Pancreas (tissue), 10 donors: ENCODE measurements at regions not wholly inside any gene's neighbourhood (a gene's known extent, or its start where the extent isn't known, plus 50 kb on each side); places are given as distances from the start of the nearest gene placed in this dataset.

Source experiments
- ATAC-seq, 4 donors: fragments of 200-7000 bp; cut with Tn5 transposase; one replicate each; pipeline versions ENCODE4 v1.8.0 to v1.9.1; 2020; ENCODE audit warnings: mild to moderate bottlenecking in 4 of 4, moderate library complexity in 4 of 4
- DNase-seq, 6 donors: peaks; one replicate each; pipeline ENCODE4 v3.0.0-alpha.2; 2020
- FAIRE-seq: peaks from 2 replicates; lab custom pipeline; 2012; peaks lifted over from hg19 to GRCh38; lab: Jason Lieb, UNC
- H3K27ac ChIP-seq, 4 donors: fragments of 200-600 bp; sonication (generic); 1 replicate in 3 of 4; 2 replicates in 1 of 4; pipeline versions ENCODE4 v1.5.0 to v1.8.0; 2020
- H3K27me3 ChIP-seq, 4 donors: fragments of 200-600 bp; one replicate each; pipeline ENCODE4 v1.8.0; 2021
- H3K36me3 ChIP-seq, 3 donors: fragments of 200-600 bp; sonication (generic) in 1 of 3; one replicate each; pipeline versions ENCODE4 v1.5.0 to v1.8.0; 2020 to 2021
- H3K4me1 ChIP-seq, 3 donors: fragments of 200-600 bp; one replicate each; pipeline ENCODE4 v1.8.0; 2021
- H3K4me3 ChIP-seq, 4 donors: fragments of 200-600 bp; sonication (generic) in 2 of 4; one replicate each; pipeline versions ENCODE4 v1.5.0 to v1.8.0; 2020 to 2021
- H3K9me3 ChIP-seq, 4 donors: fragments of 200-600 bp; one replicate each; pipeline ENCODE4 v1.8.0; 2021
- CTCF ChIP-seq, 4 donors: fragments of 200-600 bp; sonication (generic) in 3 of 4; IDR thresholded peaks; one replicate each; pipeline versions ENCODE4 v1.5.0 to v1.8.0; 2021; ENCODE audit warnings: antibody characterized with exemption in 4 of 4
- WGBS, 2 donors: extraction: QIAGEN DNeasy Blood & Tissue Kit; methylation state at CpG; one replicate each; pipeline ENCODE4 v1.1.7; 2013; 5-methylcytosine and 5-hydroxymethylcytosine counted together
- intact Hi-C, 3 donors: fragments of 100-400 bp; cut with DNase I; formaldehyde crosslinking; loops; one replicate each; pipeline versions ENCODE4 v1.11.1 to v1.14.2; 2022
- donor health status: healthy with polysubstance abuse.
- donor health status: DM: no; HTN: no; CAD: no; lungs with moderate emphysema.
- donor health status: DM: no; HTN: no; CAD: no.
- donor health status: control.
- donor health status: control.
- donor health status: Bipolar disorder and iron deficiency.
- donor health status: DM: yes; HTN: yes; CAD: no.
- donor health status: DM: no; HTN: no; CAD: no.
- donor health status: DM: no; HTN: no; CAD: no.
- donor health status: DM: yes; HTN: yes; CAD: no.

- Histone ChIP-seq H3K36me3 (no peaks in the 10 kb centered on the region), H3K4me1 (no peaks in the 10 kb centered on the region), H3K27me3 (no peaks in the 10 kb centered on the region), H3K4me3 (no peak overlapping the region), H3K9me3 (no peaks in the 10 kb centered on the region), H3K27ac (no peak overlapping the region)
- ATAC-seq (no peak), FAIRE-seq (no peak), DNase-seq (no peak)
- intact Hi-C loops: no loop called here
- 71 to 73% methylated on average over 6 of the region's 6 CpGs for WGBS, 2 donors
- TF ChIP-seq CTCF (IDR thresholded peaks at IDR 0.05): no peak
Observed at GRCh38 chr13:31081316-31081715, 80.4 kb downstream of the HSPH1 start.

GRCh38 chr13:31074756-31075155 is 86.9 kb downstream of the HSPH1 start:
- DNase-seq: no peak
- H3K9me3 ChIP-seq: no peaks in the 10 kb centered on the region
- FAIRE-seq: no peak
- H3K4me1 ChIP-seq: no peaks in the 10 kb centered on the region
- H3K27me3 ChIP-seq: no peaks in the 10 kb centered on the region
- ATAC-seq: no peak
- no peak overlapping the region for H3K27ac ChIP-seq
- H3K4me3 ChIP-seq: no peak overlapping the region
- intact Hi-C loops: no loop called here
- H3K36me3 ChIP-seq: no peaks in the 10 kb centered on the region
- no peak for TF ChIP-seq CTCF (IDR thresholded peaks at IDR 0.05)

GRCh38 chr13:31073859-31074718 is 87.6 kb downstream of the HSPH1 start:
- no peak overlapping the region for H3K27ac ChIP-seq
- no peaks in the 10 kb centered on the region for H3K27me3 ChIP-seq
- no peak overlapping the region for H3K4me3 ChIP-seq
- TF ChIP-seq CTCF (IDR thresholded peaks at IDR 0.05): no peak
- WGBS, 2 donors: 50 to 53% methylated on average over 5 of the region's 5 CpGs
- ATAC-seq (no peak), FAIRE-seq (no peak), DNase-seq (no peak)
- H3K4me1 ChIP-seq: no peaks in the 10 kb centered on the region
- intact Hi-C loops: no loop called here
- no peaks in the 10 kb centered on the region for H3K9me3 ChIP-seq
- no peaks in the 10 kb centered on the region for H3K36me3 ChIP-seq

GRCh38 chr13:31072041-31072440 is 89.7 kb downstream of the HSPH1 start:
- no peaks in the 10 kb centered on the region for H3K27me3 ChIP-seq
- no peak for TF ChIP-seq CTCF (IDR thresholded peaks at IDR 0.05)
- H3K4me3 ChIP-seq: no peak overlapping the region
- intact Hi-C loops: no loop called here
- H3K27ac ChIP-seq: no peak overlapping the region
- no peak for ATAC-seq
- no peaks in the 10 kb centered on the region for H3K4me1 ChIP-seq
- DNase-seq: no peak
- 85 to 90% methylated on average over 3 of the region's 3 CpGs for WGBS, 2 donors
- no peak for FAIRE-seq
- H3K9me3 ChIP-seq: no peaks in the 10 kb centered on the region
- no peaks in the 10 kb centered on the region for H3K36me3 ChIP-seq

GRCh38 chr13:31069808-31070534 is 91.7 kb downstream of the HSPH1 start:
- no peaks in the 10 kb centered on the region for H3K4me1 ChIP-seq
- H3K27me3 ChIP-seq: no peaks in the 10 kb centered on the region
- H3K9me3 ChIP-seq: no peaks in the 10 kb centered on the region
- no peak overlapping the region for H3K4me3 ChIP-seq
- FAIRE-seq: no peak
- no peak for DNase-seq
- no peak for ATAC-seq
- WGBS, 2 donors: 55 to 62% methylated on average over 4 of the region's 4 CpGs
- TF ChIP-seq CTCF (IDR thresholded peaks at IDR 0.05): no peak
- intact Hi-C loops: no loop called here
- H3K27ac ChIP-seq: no peak overlapping the region
- H3K36me3 ChIP-seq: no peaks in the 10 kb centered on the region
